HEK293 (cell line): ENCODE measurements at regions not wholly inside any gene's neighbourhood (a gene's known extent, or its start where the extent isn't known, plus 50 kb on each side); places are given as distances from the start of the nearest gene placed in this dataset.

Experiments used
- CTCF ChIP-seq: fragments of 450-650 bp; formaldehyde crosslinking; IDR thresholded peaks from 2 replicates; pipeline ENCODE4 v1.5.1; 2016; ENCODE audit warnings: missing biosample characterization, missing genetic modification characterization
- KLF7 ChIP-seq: fragments of 450-650 bp; formaldehyde crosslinking; IDR thresholded peaks from 2 replicates; pipeline ENCODE4 v1.5.1; 2016; ENCODE audit warnings: missing biosample characterization, missing genetic modification characterization, borderline replicate concordance
- KLF8 ChIP-seq: fragments of 450-650 bp; formaldehyde crosslinking; IDR thresholded peaks from 2 replicates; pipeline ENCODE4 v1.5.1; 2016; ENCODE audit warnings: missing biosample characterization, missing genetic modification characterization
- PRDM10 ChIP-seq: fragments of 450-650 bp; formaldehyde crosslinking; IDR thresholded peaks from 2 replicates; pipeline ENCODE4 v1.5.1; 2016; ENCODE audit warnings: missing biosample characterization, missing genetic modification characterization
- ZBTB20 ChIP-seq: fragments of 450-650 bp; formaldehyde crosslinking; IDR thresholded peaks from 2 replicates; pipeline ENCODE4 v1.5.1; 2016; ENCODE audit warnings: missing biosample characterization, missing genetic modification characterization
- ZNF423 ChIP-seq: fragments of 450-650 bp; formaldehyde crosslinking; IDR thresholded peaks from 2 replicates; pipeline ENCODE4 v1.5.1; 2016; ENCODE audit warnings: missing biosample characterization, missing genetic modification characterization
- ZNF501 ChIP-seq: fragments of 450-650 bp; formaldehyde crosslinking; IDR thresholded peaks from 2 replicates; pipeline ENCODE4 v1.5.1; 2016; ENCODE audit warnings: missing biosample characterization, missing genetic modification characterization
- ZNF530 ChIP-seq: fragments of 450-650 bp; formaldehyde crosslinking; IDR thresholded peaks from 2 replicates; pipeline ENCODE4 v1.5.1; 2016; ENCODE audit warnings: low read depth, missing biosample characterization, missing genetic modification characterization

- no peak for TF ChIP-seq ZNF501 (tag by site-specific recombination)
- no peak for TF ChIP-seq KLF7 (tag by site-specific recombination)
- TF ChIP-seq CTCF = no peak
- TF ChIP-seq KLF8 = no peak
- no peak for TF ChIP-seq ZNF423 (tag by site-specific recombination)
- TF ChIP-seq ZBTB20 = no peak
- no peak for TF ChIP-seq PRDM10
- TF ChIP-seq ZNF530 = no peak
These were observed 54.2 kb upstream of the SIRPA start for GRCh38 chr20:1840817-1841553.
